H54 (cell line): ENCODE measurements at regions not wholly inside any gene's neighbourhood (a gene's known extent, or its start where the extent isn't known, plus 50 kb on each side); places are given as distances from the start of the nearest gene placed in this dataset.
"Not testable (repeated sequence)": the region's sequence is repeated elsewhere in the genome, so short reads cannot be mapped to it uniquely, and the experiment has no call there.

Experiments
- DNase-seq: peaks from one replicate; pipeline ENCODE4 v3.0.0; 2011; ENCODE audit warnings: low spot score, mixed read lengths; ENCODE audit not compliant: insufficient read length
- FAIRE-seq: peaks from 3 replicates; lab custom pipeline; 2011; peaks lifted over from hg19 to GRCh38; lab: Jason Lieb, UNC
- POLR2A ChIP-seq: IDR thresholded peaks from 2 replicates; pipeline ENCODE4 v1.6.1; 2011; ENCODE audit warnings: low read depth, mild to moderate bottlenecking, low read length

DNA sequence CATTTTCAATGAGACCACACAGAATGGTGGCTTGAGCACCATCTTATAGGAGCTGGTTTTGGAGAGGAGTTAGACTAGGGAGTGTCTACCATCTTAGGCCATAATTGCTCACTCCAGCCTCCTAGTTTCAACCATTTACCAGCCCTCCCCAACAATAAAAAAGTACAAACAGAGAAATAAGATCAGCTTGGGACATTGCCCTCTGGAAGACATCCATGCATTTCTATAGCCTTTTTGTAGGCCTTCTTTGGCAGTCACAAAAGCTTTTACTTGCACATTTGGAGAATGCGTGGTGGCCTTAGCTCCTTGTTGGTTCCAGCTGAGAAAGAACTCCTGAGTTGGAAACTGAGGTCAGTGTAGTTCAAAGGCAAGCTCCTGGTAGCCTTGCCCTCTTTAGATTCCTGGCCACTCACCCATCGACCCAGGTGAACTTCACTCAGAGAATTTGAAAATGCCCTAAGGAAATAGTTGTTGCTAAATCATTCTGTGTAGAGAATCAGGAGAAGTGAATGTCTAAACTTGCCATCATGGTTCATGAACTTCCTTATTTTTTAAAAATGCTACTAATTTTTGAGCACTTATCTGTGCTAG, 301.7 kb upstream of the PROX1 start:
- no peak for TF ChIP-seq POLR2A
- no peak for FAIRE-seq
- DNase-seq = no peak

DNA sequence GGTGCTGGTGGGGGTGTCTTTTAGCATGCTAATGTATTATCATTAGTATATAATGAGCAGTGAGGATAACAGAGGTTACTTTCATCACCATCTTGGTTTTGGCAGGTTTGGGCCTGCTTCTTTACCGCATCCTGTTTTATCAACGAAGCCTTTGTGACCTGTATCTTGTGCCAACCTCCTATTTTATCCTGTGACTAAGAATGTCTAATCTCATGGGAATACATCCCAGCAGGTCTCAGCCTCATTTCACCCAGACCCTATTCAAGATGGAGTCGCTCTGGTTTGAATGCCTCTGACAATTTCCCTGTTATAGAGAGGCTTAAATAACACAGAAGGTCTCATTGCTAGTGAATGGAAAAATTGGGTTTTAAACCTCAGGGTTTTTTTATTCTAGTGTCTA, 300.8 kb upstream of the PROX1 start:
- FAIRE-seq (no peak), DNase-seq (no peak)
- no peak for TF ChIP-seq POLR2A

DNA sequence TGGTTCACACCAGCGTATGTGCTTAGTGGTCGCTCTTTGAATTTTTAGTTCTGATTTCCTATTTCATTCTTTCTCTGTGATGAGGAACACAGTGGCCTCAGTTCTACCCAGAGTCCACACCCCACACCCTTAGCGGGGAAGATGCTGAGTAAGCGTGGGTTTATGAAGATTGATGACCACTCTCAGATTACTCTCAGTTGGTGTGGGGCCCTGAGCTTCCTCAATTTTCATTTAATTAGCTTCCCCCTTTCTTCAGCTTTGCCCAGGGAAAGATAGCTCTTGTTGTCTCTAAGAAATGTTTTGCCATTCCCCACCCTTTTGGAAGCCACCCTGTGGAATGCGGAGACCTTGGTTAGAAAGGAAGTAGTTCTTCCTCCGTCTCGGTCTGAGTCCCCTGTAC, 299.9 kb upstream of the PROX1 start:
- no peak for DNase-seq
- no peak for TF ChIP-seq POLR2A
- no peak for FAIRE-seq

DNA sequence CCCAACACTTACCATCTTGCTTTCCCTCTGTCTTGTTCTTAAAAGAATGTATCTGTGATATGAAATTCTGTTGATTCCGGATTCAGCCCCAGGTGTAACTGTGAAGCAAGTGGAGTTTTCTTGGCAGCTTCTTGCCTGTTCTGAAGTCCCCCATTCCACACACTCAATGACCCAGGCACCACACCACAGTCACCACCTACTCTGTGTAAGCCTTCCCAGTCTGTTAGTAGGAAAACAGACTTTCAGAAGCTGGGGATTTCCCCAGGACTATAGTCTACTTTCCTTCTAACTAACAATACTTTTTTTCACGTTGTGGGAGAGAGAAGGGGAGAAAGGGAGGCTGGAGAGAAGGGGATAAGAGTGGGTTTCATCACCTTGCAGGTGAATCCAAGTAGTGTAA, 299.1 kb upstream of the PROX1 start:
- no peak for TF ChIP-seq POLR2A
- FAIRE-seq = no peak
- DNase-seq = no peak

DNA sequence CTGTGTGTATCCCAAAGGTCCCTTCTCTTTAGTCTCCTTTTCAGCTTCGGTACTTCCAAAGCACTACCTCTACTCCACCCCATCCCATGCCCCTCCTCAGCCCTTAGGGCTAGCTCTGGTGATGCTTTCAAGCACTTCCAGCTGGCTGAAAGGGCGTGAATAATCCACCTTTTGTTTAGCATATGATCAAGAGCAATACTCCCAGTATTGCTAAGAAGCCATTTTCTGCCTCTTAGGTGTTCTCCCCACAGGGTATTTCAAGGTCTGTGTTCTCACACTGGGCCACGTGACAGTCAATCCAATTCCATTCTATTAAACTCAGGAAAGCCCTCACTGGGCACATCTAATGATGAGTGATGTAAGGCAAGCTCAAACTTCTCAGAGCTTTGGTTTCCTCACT, 298.5 kb upstream of the PROX1 start:
- FAIRE-seq (no peak), DNase-seq (no peak)
- no peak for TF ChIP-seq POLR2A

DNA sequence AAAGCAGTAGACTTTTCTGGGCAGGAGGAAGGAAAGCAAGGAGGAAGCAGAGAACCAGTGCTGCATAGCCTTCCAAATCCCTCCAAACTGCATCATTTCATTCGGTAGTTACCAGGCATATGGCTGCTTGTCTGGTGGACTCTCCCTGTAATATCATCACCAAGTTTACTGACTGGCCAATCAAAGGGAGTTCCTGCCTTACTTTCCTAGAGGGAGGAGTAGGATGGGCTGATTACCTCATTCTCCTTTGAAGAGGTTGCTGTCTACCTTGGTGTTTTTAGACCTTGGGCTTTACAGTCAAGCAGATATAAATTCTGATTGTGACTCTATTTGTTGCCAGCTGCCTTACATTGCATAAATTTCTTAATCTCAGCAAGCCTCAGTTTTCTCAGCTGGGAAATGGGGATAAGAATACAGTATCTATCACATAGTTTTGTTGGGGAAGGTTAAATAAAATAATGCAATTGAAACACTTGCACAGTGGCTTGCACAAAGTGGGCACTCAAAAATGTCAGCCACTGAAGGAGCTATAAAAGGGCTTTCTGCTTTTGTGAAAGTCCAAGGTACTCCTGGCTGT, 297.3 kb upstream of the PROX1 start:
- FAIRE-seq = no peak
- no peak for TF ChIP-seq POLR2A

DNA sequence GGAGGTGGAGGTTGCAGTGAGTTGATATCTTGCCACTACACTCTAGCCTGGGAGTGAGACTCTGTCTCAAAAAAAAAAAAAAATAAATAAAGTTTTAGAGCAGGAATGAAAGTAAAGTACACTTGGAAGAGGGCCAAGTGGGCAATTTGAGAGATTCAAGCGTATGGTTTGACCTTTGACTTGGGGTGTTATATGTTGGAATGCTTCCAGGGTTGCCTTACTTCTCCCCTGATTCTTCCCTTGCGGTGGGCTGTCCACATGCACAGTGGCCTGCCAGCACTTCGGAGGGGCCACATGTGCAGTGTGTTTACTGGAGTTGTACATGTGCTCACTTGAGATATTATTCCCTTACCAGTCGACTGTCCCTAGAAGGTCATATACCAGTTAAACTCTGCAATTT, 295.5 kb upstream of the PROX1 start:
- TF ChIP-seq POLR2A = no peak
- DNase-seq (no peak), FAIRE-seq (no peak)

More for the DNA sequence above, 297.3 kb upstream of the PROX1 start:
- no peak for DNase-seq

DNA sequence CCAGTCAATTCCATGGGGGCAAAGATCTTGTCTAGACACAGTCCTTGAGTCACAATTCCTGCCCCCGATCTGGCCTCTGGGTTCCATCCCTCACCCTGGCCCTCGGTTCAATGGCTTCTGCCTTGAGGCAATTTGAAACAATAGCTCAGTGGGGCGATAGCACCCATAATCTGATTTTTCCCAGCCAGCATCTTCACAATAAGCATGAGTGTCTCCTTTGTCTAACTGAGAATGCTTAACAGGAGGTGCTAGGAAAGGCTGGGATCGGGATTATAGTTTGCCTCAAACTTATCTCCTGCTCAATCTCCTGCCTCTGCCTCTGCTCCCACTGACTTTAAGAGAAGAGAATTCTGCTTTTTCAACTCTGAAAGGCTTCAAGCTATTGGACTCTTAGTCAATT, 293.9 kb upstream of the PROX1 start:
- TF ChIP-seq POLR2A = no peak
- DNase-seq (no peak), FAIRE-seq (no peak)

DNA sequence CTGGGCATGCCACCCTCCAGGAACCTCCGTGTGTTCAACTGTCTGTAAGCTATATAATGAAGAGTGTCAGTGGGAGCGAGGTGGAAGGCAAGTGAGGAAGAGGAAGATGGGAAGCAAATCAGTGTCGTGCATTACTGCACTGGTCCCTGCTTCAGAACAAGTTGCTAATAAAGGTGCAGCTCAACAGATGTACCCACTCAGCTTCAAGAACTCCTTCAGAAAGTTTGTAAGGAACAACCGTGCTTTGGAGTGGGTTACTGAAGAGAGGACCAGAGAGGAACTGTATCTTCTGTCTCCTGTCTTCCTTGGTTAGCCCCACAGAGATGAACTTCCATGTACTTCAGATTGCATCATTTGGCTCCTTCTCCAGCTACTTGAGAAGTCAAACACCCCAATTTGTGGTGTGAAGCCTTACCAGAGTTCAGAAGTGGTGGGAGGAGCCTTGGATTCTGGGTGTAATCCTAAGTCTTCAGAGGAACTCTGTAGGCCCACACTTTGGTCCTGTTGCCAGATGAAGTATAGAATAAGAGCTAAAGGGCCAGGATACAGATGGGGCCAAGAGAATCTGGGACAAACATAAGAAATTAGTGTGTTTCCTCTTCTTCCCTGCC, 290.5 kb upstream of the PROX1 start:
- TF ChIP-seq POLR2A = no peak
- no peak for FAIRE-seq
- DNase-seq = no peak

DNA sequence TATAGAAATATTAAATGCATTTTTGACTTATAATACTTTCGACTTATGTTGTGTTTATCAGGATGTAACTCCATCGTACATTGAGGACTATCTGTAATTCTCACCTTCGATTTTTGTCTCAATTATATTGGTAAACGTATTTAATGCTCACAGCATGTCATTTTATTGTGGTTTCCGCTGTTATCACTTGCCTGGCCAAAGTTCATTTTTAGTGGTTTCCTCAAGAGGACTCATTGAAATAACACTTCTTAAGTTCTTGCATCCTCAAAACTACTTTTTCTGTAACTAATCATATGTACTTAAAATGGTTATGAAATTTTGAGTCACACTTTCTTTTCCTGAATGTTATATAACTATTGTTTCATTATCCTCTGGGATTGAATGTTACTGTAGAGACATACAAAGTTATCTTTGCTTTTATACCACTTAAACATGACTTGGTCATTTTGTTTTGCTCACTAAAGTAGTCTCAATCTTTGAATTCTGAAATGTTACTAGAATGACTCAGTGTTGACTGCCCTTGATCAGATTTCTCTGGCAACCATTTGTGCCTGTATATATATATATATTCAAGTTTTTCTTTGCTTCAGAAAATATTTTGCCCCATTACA, 289.6 kb upstream of the PROX1 start:
- DNase-seq (no peak), FAIRE-seq (no peak)
- TF ChIP-seq POLR2A = no peak

DNA sequence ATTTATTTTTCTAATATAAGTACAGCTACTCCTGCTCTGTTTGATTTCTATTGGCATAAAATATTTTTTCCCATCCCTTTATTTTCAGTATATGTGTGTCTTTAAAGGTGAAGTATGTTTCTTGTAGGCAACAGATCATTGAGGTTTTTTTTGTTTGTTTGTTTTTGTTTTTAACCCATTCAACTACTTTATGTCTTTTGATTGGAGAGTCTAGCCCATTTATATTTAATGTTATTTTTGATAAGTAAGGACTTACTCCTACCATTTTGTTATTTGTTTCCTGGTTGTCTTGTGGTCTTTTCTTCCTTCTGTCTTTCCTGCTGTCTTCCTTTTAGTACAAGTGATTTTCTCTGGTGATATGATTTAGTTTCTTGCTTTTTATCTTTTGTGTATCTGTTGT, 285.1 kb upstream of the PROX1 start:
- TF ChIP-seq POLR2A = no peak
- FAIRE-seq (no peak), DNase-seq (no peak)

DNA sequence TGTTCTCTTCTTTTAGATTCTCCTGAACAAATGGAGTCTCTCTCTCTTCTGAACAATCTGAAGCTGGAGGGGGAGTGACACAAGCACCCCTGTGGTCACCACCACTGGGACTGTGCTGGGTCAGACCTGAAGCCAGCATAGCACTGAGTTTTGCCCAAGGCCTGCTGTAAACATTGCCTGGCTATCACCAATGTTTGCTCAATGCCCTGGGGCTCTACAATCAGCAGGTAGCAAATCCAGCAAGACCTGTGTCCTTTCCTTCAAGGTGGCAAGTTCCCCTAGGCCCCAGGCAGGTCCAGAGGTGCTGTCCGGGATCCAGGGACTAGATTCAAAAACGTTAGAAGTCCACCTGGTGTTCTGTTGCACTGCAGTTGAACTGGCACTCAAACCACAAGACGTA, 282.8 kb upstream of the PROX1 start:
- DNase-seq = no peak
- TF ChIP-seq POLR2A = no peak
- FAIRE-seq = no peak

DNA sequence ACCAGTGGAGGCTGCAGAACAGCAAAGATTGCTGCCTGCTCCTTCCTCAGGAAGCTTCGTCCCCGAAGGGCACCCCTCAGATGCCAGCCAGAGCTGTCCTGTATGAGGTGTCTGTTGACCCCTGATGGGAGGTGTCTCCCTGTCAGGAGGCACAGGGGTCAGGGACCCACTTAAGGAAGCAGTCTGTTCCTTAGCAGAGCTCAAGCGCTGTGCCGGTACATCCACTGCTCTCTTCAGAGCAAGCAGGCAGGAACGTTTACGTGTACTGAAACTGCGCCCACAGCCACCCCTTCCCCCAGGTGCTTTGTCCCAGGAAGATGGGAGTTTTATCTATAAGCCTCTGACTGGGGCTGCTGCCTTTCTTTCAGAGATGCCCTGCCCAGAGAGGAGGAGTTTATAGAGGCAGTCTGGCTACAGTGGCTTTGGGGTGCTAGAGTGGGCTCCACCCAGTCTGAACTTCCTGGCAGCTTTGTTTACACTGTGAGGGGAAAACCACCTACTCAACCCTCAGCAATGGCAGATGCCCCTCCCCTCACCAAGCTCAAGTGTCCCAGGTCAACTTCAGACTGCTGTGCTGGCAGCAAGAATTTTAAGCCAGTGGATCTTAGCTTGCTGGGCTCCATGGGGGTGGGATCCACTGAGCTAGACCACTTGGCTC, 275.8 kb upstream of the PROX1 start:
- DNase-seq, FAIRE-seq: not testable (repeated sequence)

DNA sequence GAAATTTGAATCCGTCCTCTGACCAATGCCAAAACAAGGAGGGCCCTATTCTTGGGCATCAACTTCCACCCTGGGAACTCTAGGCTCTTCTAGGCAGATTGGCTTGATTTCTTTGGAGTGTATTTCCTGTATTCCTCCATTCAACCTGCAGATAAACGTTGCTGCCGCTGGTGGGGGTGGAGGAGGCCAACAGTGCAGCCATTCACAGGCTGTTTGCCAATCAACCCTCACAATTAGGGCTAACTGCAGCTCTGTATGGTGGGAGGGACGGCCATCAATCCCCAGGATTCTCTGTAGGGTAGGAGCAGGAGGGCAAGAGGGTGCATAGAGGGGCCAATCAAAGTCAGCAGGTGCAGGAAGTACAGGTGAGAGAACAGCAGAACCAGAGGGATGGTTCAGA, 273.1 kb upstream of the PROX1 start:
- no peak for DNase-seq
- no peak for TF ChIP-seq POLR2A
- FAIRE-seq = no peak
